ENCODE measurements at regions not wholly inside any gene's neighbourhood (a gene's known extent, or its start where the extent isn't known, plus 50 kb on each side); places are given as distances from the start of the nearest gene placed in this dataset.
A peak's percentile ranks its signal among the peaks of the same experiment; 100 is the strongest.

DNA sequence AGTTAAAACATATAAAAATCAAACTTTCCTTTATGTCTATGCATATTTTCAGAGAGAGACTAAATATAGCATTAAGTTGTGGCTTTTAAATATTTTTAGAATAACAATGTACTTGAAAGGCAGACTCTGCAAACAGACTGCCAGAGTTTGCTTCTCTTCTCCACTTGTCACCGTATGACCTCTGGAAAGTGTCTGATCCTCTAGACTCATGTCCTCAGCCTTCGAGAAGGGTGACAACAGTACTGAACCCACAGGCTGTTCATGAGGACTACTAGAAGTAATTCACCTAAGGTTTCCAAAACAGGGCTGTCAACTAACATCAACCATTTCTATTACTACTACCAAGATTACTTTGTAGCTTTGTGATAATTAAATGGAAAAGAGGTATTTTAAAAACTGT is 167.7 kb upstream of the TBCA start:
- TF ChIP-seq POLR2AphosphoS5 (IDR thresholded peaks at IDR 0.05) (no peak), EP300 (IDR thresholded peaks at IDR 0.05) (no peak), POLR2A (IDR thresholded peaks at IDR 0.05) (no peak)
- TF ChIP-seq, protein P1, sequence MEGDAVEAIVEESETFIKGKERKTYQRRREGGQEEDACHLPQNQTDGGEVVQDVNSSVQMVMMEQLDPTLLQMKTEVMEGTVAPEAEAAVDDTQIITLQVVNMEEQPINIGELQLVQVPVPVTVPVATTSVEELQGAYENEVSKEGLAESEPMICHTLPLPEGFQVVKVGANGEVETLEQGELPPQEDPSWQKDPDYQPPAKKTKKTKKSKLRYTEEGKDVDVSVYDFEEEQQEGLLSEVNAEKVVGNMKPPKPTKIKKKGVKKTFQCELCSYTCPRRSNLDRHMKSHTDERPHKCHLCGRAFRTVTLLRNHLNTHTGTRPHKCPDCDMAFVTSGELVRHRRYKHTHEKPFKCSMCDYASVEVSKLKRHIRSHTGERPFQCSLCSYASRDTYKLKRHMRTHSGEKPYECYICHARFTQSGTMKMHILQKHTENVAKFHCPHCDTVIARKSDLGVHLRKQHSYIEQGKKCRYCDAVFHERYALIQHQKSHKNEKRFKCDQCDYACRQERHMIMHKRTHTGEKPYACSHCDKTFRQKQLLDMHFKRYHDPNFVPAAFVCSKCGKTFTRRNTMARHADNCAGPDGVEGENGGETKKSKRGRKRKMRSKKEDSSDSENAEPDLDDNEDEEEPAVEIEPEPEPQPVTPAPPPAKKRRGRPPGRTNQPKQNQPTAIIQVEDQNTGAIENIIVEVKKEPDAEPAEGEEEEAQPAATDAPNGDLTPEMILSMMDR (IDR thresholded peaks at IDR 0.05): no peak
- Histone ChIP-seq H3K9me3 (no peaks in the 10 kb centered on the region), H3K27me3 (no peaks in the 10 kb centered on the region), H3K4me3 (no peak overlapping the region), H3K36me3 (no peaks in the 10 kb centered on the region), H3K4me1 (peaks cover 0 to 8% (median 0%) of the 10 kb centered on the region in 4 donors), H3K27ac (no peak overlapping the region)
- DNase-seq (no peak), ATAC-seq (ENCODE audit: low FRiP score in 2 of 2) (no peak)
- 46 to 76% methylated on average over 2 of the region's 2 CpGs for WGBS, 2 donors

DNA sequence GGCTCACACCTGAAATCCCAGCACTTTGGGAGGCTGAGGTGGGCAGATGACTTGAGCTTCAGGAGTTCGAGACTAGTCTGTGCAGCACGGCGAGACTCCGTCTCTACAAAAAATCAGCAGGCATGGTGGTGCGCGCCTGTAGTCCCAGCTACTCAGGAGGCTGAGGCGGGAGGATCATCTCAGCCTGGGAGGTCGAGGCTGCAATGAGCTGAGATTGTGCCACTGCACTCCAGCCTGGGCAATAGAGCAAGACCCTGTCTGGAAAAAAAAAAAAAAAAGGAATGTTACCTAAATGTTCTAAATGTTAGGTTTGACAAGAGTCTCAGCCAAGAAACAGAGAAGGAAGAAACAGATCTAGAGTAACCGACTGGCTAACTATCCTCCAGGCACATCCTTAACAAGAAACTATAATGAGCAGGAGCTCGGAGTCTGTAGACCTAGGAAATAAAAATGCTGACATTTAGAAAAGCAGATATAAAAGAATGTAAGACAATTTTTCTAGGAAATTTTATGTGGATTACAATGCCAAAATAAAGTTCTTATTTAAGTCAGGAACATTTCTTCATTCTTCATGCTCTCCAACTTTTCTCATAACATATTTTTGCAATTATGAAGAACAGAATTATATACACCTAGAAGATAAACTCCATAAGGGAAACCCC is 166.6 kb upstream of the TBCA start:
- TF ChIP-seq, protein P1 (IDR thresholded peaks at IDR 0.05): no peak
- TF ChIP-seq EP300 (IDR thresholded peaks at IDR 0.05) (no peak), POLR2AphosphoS5 (IDR thresholded peaks at IDR 0.05) (no peak), POLR2A (IDR thresholded peaks at IDR 0.05) (no peak)
- Histone ChIP-seq H3K27me3 (no peaks in the 10 kb centered on the region), H3K9me3 (no peaks in the 10 kb centered on the region), H3K27ac (no peak overlapping the region), H3K4me3 (no peak overlapping the region), H3K36me3 (no peaks in the 10 kb centered on the region), H3K4me1 (peaks cover 0 to 8% (median 0%) of the 10 kb centered on the region in 4 donors)
- DNase-seq (no peak), ATAC-seq (ENCODE audit: low FRiP score in 2 of 2) (no peak)
- 88 to 91% methylated on average over 10 of the region's 10 CpGs for WGBS, 2 donors

DNA sequence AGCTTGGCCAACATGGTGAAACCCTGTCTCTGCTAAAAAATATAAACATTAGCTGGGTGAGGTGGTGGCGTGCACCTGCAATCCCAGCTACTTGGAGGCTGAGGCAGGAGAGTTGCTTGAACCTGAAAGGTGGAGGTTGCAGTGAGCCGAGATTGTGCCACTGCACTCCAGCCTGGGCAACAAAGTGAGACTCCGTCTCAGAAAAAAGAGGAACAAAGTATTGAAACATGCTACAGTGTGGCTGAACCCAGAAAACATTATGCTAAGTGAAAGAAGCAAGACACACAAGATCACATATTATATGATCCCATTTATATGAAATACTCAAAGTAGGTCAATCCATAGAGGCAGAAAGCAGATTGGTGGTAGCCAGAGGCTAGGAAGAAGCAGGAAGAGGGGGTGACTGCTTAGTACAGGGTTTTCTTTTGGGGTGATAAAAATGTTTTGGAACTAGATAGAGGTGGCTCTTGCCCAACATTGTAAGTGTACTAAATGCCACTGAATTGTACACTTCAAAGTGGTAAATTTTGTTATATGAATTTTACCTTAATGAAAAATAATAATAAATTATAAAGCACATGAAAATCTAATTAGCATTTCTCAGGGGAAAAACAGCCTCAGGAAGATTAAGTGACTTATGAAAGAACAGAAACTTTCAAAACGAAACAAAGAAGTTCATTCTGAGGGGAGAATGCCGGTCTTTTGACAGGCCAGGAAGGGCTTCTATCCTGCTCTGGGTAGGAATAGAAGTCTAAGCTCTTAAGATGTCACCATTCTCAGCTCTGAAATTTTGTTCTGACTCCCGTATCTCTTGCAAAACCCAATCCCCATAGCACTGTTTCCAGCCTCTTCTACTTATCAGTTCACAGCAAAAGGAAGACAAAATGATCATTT is 161.1 kb upstream of the TBCA start:
- no peaks in the 10 kb centered on the region for H3K27me3 ChIP-seq
- H3K9me3 ChIP-seq: no peaks in the 10 kb centered on the region
- no peaks in the 10 kb centered on the region for H3K36me3 ChIP-seq
- no peak overlapping the region for H3K4me3 ChIP-seq
- DNase-seq (no peak), ATAC-seq (ENCODE audit: low FRiP score in 2 of 2) (peak in 1 of 2 donors; percentile 64)
- TF ChIP-seq, protein P1 (IDR thresholded peaks at IDR 0.05): no peak
- TF ChIP-seq POLR2AphosphoS5 (IDR thresholded peaks at IDR 0.05) (no peak), EP300 (IDR thresholded peaks at IDR 0.05) (no peak), POLR2A (IDR thresholded peaks at IDR 0.05) (no peak)
- WGBS, 2 donors: 60 to 73% methylated on average over 6 of the region's 6 CpGs
- no peaks in the 10 kb centered on the region for H3K4me1 ChIP-seq
- no peak overlapping the region for H3K27ac ChIP-seq

DNA sequence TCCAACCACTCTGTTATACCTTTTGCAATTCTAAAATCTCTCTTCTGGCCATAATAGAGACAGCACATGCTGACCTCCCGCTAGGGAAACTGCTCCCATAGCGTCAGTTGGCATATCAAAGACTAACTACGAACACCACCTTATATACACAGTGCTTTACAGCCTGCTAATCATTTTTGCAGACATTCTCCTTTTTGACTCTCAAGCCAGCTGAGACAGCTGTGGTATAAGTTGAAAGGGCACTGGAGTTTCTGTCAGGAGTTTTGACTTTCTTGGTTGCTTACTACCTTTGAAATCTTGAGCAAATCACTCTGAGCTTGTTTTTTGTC is 160.2 kb upstream of the TBCA start:
- Histone ChIP-seq H3K36me3 (no peaks in the 10 kb centered on the region), H3K4me1 (no peaks in the 10 kb centered on the region), H3K27ac (no peak overlapping the region), H3K4me3 (no peak overlapping the region), H3K9me3 (no peaks in the 10 kb centered on the region), H3K27me3 (no peaks in the 10 kb centered on the region)
- TF ChIP-seq EP300 (IDR thresholded peaks at IDR 0.05): no peak
- TF ChIP-seq POLR2AphosphoS5 (IDR thresholded peaks at IDR 0.05): no peak
- TF ChIP-seq, protein P1 (IDR thresholded peaks at IDR 0.05): no peak
- no peak for TF ChIP-seq POLR2A (IDR thresholded peaks at IDR 0.05)
- DNase-seq (no peak), ATAC-seq (ENCODE audit: low FRiP score in 2 of 2) (no peak)
- 90 to 91% methylated on average over 3 of the region's 3 CpGs for WGBS, 2 donors
